DOHH2 (cell line): ENCODE measurements at regions not wholly inside any gene's neighbourhood (a gene's known extent, or its start where the extent isn't known, plus 50 kb on each side); places are given as distances from the start of the nearest gene placed in this dataset.

Experiments used
- CTCF ChIP-seq: fragments of 200-600 bp; sonication (generic); IDR thresholded peaks from one replicate; pipeline ENCODE4 v1.5.1; 2014; ENCODE audit warnings: antibody characterized with exemption, mild to moderate bottlenecking, low read depth, low read length; ENCODE audit not compliant: poor library complexity, severe bottlenecking
- EZH2phosphoT487 ChIP-seq: fragments of 200-600 bp; sonication (generic); IDR thresholded peaks from 2 replicates; pipeline ENCODE4 v1.6.1; 2017; ENCODE audit warnings: borderline replicate concordance, mild to moderate bottlenecking, antibody characterized with exemption, low read length, moderate library complexity, mixed read lengths

- TF ChIP-seq CTCF (no peak), EZH2phosphoT487 (no peak)
These were observed 70.8 kb upstream of the BZW1 start for GRCh38 chr2:200740907-200741306.
